HEK293 (cell line): ENCODE measurements at regions not wholly inside any gene's neighbourhood (a gene's known extent, or its start where the extent isn't known, plus 50 kb on each side); places are given as distances from the start of the nearest gene placed in this dataset.

Experiments
- CTCF ChIA-PET: fragments of 350-600 bp; formaldehyde crosslinking; extraction: SDS; loops from one replicate; lab custom pipeline; 2021; ENCODE audit warnings: antibody characterized with exemption; lab: Yijun Ruan, JAX
- POLR2A ChIA-PET: fragments of 300-600 bp; formaldehyde crosslinking; extraction: SDS; loops from one replicate; lab custom pipeline; 2020; ENCODE audit warnings: antibody characterized with exemption, inconsistent platforms; lab: Yijun Ruan, JAX
- H3K27ac ChIP-seq: fragments of 200-500 bp; sonication (Bioruptor generic); 2 replicates; pipeline ENCODE4 v1.5.1; 2014; ENCODE audit warnings: low read depth, low read length, control low read depth, inconsistent platforms; ENCODE audit errors: extremely low read depth
- H3K36me3 ChIP-seq, 2 experiments: fragments of 200-500 bp in 1 of 2; sonication (Bioruptor generic) in 1 of 2; 1 replicate in 1 of 2; 2 replicates in 1 of 2; pipeline ENCODE4 v1.5.1; 2014 to 2017; ENCODE audit warnings: inconsistent platforms in 2 of 2, low read length in 2 of 2; ENCODE audit not compliant: control insufficient read depth in 2 of 2, insufficient read depth in 1 of 2
- H3K4me1 ChIP-seq: fragments of 200-500 bp; sonication (Bioruptor generic); 2 replicates; pipeline ENCODE4 v1.5.1; 2014; ENCODE audit warnings: mild to moderate bottlenecking, low read length, inconsistent platforms; ENCODE audit not compliant: control insufficient read depth, insufficient read depth
- H3K4me3 ChIP-seq: 2 replicates; pipeline ENCODE4 v1.5.1; 2011; ENCODE audit warnings: low read depth, mild to moderate bottlenecking, control low read depth, low read length, moderate library complexity
- H3K9me3 ChIP-seq: fragments of 200-500 bp; sonication (Bioruptor generic); 2 replicates; pipeline ENCODE4 v1.5.1; 2014; ENCODE audit warnings: low read depth, low read length, inconsistent platforms; ENCODE audit not compliant: control insufficient read depth, insufficient read depth
- EGR2 ChIP-seq: fragments of 450-650 bp; formaldehyde crosslinking; IDR thresholded peaks from 2 replicates; pipeline ENCODE4 v1.5.1; 2016; ENCODE audit warnings: low read depth, missing biosample characterization, missing genetic modification characterization
- KLF16 ChIP-seq: fragments of 450-650 bp; formaldehyde crosslinking; IDR thresholded peaks from 2 replicates; pipeline ENCODE4 v1.5.1; 2017; ENCODE audit warnings: missing biosample characterization, missing genetic modification characterization
- MYNN ChIP-seq: fragments of 450-650 bp; formaldehyde crosslinking; IDR thresholded peaks from 2 replicates; pipeline ENCODE4 v1.5.1; 2016; ENCODE audit warnings: missing biosample characterization, missing genetic modification characterization, borderline replicate concordance
- PRDM4 ChIP-seq: fragments of 450-650 bp; formaldehyde crosslinking; IDR thresholded peaks from 2 replicates; pipeline ENCODE4 v1.5.1; 2017; ENCODE audit warnings: missing biosample characterization, missing genetic modification characterization
- SCRT1 ChIP-seq: fragments of 450-650 bp; formaldehyde crosslinking; IDR thresholded peaks from 2 replicates; pipeline ENCODE4 v1.5.1; 2016; ENCODE audit warnings: missing biosample characterization, missing genetic modification characterization, borderline replicate concordance
- ZFHX2 ChIP-seq: fragments of 450-650 bp; formaldehyde crosslinking; conservative IDR thresholded peaks from 2 replicates; pipeline ENCODE4 v1.5.1; 2016; ENCODE audit warnings: missing biosample characterization, missing genetic modification characterization
- ZFP41 ChIP-seq: fragments of 450-650 bp; formaldehyde crosslinking; IDR thresholded peaks from 2 replicates; pipeline ENCODE4 v1.5.1; 2016; ENCODE audit warnings: missing biosample characterization, missing genetic modification characterization, borderline replicate concordance
- ZNF157 ChIP-seq: fragments of 450-650 bp; formaldehyde crosslinking; IDR thresholded peaks from 2 replicates; pipeline ENCODE4 v1.5.1; 2016; ENCODE audit warnings: missing biosample characterization, missing genetic modification characterization
- ZNF19 ChIP-seq: fragments of 450-650 bp; formaldehyde crosslinking; IDR thresholded peaks from 2 replicates; pipeline ENCODE4; 2016; ENCODE audit warnings: missing biosample characterization, missing genetic modification characterization, low read depth
- ZNF391 ChIP-seq: fragments of 450-650 bp; formaldehyde crosslinking; IDR thresholded peaks from 2 replicates; pipeline ENCODE4 v1.5.1; 2016; ENCODE audit warnings: low read depth, missing biosample characterization, missing genetic modification characterization, borderline replicate concordance
- ZNF596 ChIP-seq: fragments of 450-650 bp; IDR thresholded peaks from 2 replicates; pipeline ENCODE4 v1.5.0; 2018; ENCODE audit warnings: missing biosample characterization, mild to moderate bottlenecking, missing genetic modification characterization, moderate library complexity
- ZNF701 ChIP-seq: fragments of 450-650 bp; formaldehyde crosslinking; IDR thresholded peaks from 2 replicates; pipeline ENCODE4 v1.5.1; 2016; ENCODE audit warnings: missing biosample characterization, missing genetic modification characterization
- ZSCAN16 ChIP-seq: fragments of 450-650 bp; formaldehyde crosslinking; IDR thresholded peaks from 2 replicates; pipeline ENCODE4 v1.5.1; 2016; ENCODE audit warnings: missing biosample characterization, missing genetic modification characterization
- TF ChIP-seq, protein P1 (sequence below): fragments of 450-650 bp; formaldehyde crosslinking; IDR thresholded peaks from 2 replicates; pipeline ENCODE4 v1.5.0; 2017; ENCODE audit warnings: missing biosample characterization, missing genetic modification characterization, borderline replicate concordance
- TF ChIP-seq, protein P2 (sequence below): fragments of 450-650 bp; formaldehyde crosslinking; IDR thresholded peaks from 2 replicates; pipeline ENCODE4 v1.5.1; 2016; ENCODE audit warnings: missing biosample characterization, missing genetic modification characterization

- Histone ChIP-seq H3K27ac (no peak overlapping the region), H3K9me3 (no peaks in the 10 kb centered on the region)
- ChIA-PET POLR2A (no interaction called here), CTCF (no interaction called here)
- TF ChIP-seq EGR2: no peak
- no peak for TF ChIP-seq ZNF157
- no peak for TF ChIP-seq MYNN (tag by site-specific recombination)
- TF ChIP-seq ZNF596 (tag by site-specific recombination): no peak
- no peak for TF ChIP-seq ZNF391 (tag by site-specific recombination)
- no peak for TF ChIP-seq KLF16 (tag by site-specific recombination)
- TF ChIP-seq, all 188 proteins: peak for 0
- Histone ChIP-seq H3K4me1 (peaks cover 16% of the 10 kb centered on the region), H3K36me3 (no peaks in the 10 kb centered on the region), H3K4me3 (no peak overlapping the region)
Observed at GRCh38 chr17:71501711-71502110, 619.1 kb upstream of the SOX9 start.

DNA sequence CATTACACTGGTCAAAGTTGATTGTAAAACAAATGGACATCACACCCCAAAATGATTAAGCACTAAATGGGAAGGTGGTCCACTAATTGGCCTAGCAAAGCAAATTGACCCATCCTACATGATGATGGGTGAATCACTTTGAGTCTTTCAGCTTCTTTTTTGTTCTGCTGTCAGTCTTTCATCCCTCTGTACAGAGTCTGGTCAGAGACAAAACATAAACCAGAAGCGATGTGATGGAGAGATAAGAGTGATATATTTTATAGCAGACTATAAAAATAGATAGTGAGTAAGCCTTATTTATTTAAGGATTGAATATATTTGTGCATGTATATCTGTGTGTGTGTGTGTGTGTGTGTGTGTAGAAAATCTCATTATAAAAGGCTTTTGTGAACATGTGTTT is 618.4 kb upstream of the SOX9 start:
- ChIA-PET CTCF (no interaction called here), POLR2A (no interaction called here)
- H3K4me3 ChIP-seq: no peak overlapping the region
- peaks cover 16% of the 10 kb centered on the region for H3K4me1 ChIP-seq
- H3K36me3 ChIP-seq: no peaks in the 10 kb centered on the region
- no peaks in the 10 kb centered on the region for H3K9me3 ChIP-seq
- H3K27ac ChIP-seq: no peak overlapping the region
- TF ChIP-seq, protein P1, sequence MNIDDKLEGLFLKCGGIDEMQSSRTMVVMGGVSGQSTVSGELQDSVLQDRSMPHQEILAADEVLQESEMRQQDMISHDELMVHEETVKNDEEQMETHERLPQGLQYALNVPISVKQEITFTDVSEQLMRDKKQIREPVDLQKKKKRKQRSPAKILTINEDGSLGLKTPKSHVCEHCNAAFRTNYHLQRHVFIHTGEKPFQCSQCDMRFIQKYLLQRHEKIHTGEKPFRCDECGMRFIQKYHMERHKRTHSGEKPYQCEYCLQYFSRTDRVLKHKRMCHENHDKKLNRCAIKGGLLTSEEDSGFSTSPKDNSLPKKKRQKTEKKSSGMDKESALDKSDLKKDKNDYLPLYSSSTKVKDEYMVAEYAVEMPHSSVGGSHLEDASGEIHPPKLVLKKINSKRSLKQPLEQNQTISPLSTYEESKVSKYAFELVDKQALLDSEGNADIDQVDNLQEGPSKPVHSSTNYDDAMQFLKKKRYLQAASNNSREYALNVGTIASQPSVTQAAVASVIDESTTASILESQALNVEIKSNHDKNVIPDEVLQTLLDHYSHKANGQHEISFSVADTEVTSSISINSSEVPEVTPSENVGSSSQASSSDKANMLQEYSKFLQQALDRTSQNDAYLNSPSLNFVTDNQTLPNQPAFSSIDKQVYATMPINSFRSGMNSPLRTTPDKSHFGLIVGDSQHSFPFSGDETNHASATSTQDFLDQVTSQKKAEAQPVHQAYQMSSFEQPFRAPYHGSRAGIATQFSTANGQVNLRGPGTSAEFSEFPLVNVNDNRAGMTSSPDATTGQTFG (tag by site-specific recombination): 0 out of 2 replicates have a peak, but pooled peaks have one; percentile 50
- TF ChIP-seq ZNF19 (tag by site-specific recombination): no peak

GRCh38 chr17:71503710-71504465 is 616.9 kb upstream of the SOX9 start:
- H3K9me3 ChIP-seq: no peaks in the 10 kb centered on the region
- H3K36me3 ChIP-seq: no peaks in the 10 kb centered on the region
- ChIA-PET POLR2A (no interaction called here), CTCF (interaction anchor here (0.9 kb wide), 1 partner anchor 44 kb away, joined by 3 read pairs; no protein-coding TSS in a partner anchor)
- H3K27ac ChIP-seq: no peak overlapping the region
- TF ChIP-seq PRDM4 (tag by site-specific recombination): no peak
- TF ChIP-seq ZFHX2 (tag by site-specific recombination): no peak
- TF ChIP-seq ZNF701 (tag by site-specific recombination): no peak
- TF ChIP-seq ZFP41 (tag by site-specific recombination): no peak
- no peak for TF ChIP-seq ZSCAN16 (tag by site-specific recombination)
- no peak for TF ChIP-seq SCRT1 (tag by site-specific recombination)
- TF ChIP-seq, protein P2, sequence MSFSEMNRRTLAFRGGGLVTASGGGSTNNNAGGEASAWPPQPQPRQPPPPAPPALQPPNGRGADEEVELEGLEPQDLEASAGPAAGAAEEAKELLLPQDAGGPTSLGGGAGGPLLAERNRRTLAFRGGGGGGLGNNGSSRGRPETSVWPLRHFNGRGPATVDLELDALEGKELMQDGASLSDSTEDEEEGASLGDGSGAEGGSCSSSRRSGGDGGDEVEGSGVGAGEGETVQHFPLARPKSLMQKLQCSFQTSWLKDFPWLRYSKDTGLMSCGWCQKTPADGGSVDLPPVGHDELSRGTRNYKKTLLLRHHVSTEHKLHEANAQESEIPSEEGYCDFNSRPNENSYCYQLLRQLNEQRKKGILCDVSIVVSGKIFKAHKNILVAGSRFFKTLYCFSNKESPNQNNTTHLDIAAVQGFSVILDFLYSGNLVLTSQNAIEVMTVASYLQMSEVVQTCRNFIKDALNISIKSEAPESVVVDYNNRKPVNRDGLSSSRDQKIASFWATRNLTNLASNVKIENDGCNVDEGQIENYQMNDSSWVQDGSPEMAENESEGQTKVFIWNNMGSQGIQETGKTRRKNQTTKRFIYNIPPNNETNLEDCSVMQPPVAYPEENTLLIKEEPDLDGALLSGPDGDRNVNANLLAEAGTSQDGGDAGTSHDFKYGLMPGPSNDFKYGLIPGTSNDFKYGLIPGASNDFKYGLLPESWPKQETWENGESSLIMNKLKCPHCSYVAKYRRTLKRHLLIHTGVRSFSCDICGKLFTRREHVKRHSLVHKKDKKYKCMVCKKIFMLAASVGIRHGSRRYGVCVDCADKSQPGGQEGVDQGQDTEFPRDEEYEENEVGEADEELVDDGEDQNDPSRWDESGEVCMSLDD: no peak
- no peak overlapping the region for H3K4me3 ChIP-seq
- peaks cover 16% of the 10 kb centered on the region for H3K4me1 ChIP-seq
